Heart left ventricle (tissue), 13 donors: ENCODE measurements at regions not wholly inside any gene's neighbourhood (a gene's known extent, or its start where the extent isn't known, plus 50 kb on each side); places are given as distances from the start of the nearest gene placed in this dataset.

Experiments used
- CTCF ChIP-seq, 12 donors: fragments of 200-600 bp; sonication (generic) in 4 of 12; IDR thresholded peaks; one replicate each; pipeline versions ENCODE4 v1.5.0 to v1.8.0; 2018 to 2022; ENCODE audit warnings: antibody characterized with exemption in 12 of 12, mild to moderate bottlenecking in 5 of 12
- POLR2A ChIP-seq, 2 donors: fragments of 450-650 bp; IDR thresholded peaks; one replicate each; pipeline ENCODE4 v1.6.1; 2017; ENCODE audit warnings: antibody characterized with exemption in 2 of 2, mild to moderate bottlenecking in 2 of 2, moderate library complexity in 2 of 2
- donor health status: ischemic (EF 13 %, LVEDD 7.1; RV severe dilation, severe dysfunction).
- donor health status: DM: no; HTN: yes; CAD: no.
- donor health status: DM: no; HTN: no; CAD: no.
- donor health status: ischemic (EF 25% LVEDD 6.9; RV normal size, moderate dysfunction).
- donor health status: ischemic (EF 25% LVEDD 5.7; RV mildly dilated, moderate dysfunction).
- donor health status: ischemic (EF 35%, LVEDD 5.7; RV mildly dilated, moderate dysfunction).
- donor health status: nonischemic (EF 11% LVEDD 7.7; RV severe dilation, severe dysfunction).
- donor health status: DM: yes; HTN: yes; CAD: no.
- donor health status: PGD.
- donor health status: ischemic (EF 29% LVEDD 5.4; RV normal size, mild dysfunction).
- donor health status: nonischemic (EF 23%, LVEDD 6.1; RV moderate dilation, normal function).

- no peak for TF ChIP-seq CTCF (IDR thresholded peaks at IDR 0.05)
- no peak for TF ChIP-seq POLR2A (IDR thresholded peaks at IDR 0.05)
Measured at GRCh38 chr1:234884006-234884405, 244.6 kb downstream of the TOMM20 start.
